Epidermal melanocyte (primary cell): ENCODE measurements at regions not wholly inside any gene's neighbourhood (a gene's known extent, or its start where the extent isn't known, plus 50 kb on each side); places are given as distances from the start of the nearest gene placed in this dataset.
"Not testable (repeated sequence)": the region's sequence is repeated elsewhere in the genome, so short reads cannot be mapped to it uniquely, and the experiment has no call there.

Experiments used
- DNase-seq: peaks from one replicate; pipeline ENCODE4 v3.0.0; 2011; ENCODE audit warnings: low spot score; ENCODE audit not compliant: insufficient read length

DNA sequence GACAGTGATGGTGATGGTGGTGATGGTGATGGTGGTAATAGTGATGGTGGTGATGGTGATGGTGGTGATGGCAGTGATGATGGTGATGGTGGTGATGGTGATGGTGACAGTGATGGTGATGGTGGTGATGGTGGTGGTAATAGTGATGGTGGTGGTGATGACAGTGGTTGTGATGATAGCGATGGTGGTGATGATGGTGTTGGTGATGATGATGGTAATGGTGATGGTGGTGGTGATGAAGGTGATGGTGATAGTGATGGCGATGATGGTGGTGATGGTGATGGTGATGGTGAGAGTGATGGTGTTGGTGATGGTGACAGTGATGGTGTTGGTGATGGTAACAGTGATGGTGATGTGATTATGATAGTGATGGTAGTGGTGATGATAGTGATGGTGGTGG is 94.3 kb downstream of the ASB1 start:
- DNase-seq = no peak

DNA sequence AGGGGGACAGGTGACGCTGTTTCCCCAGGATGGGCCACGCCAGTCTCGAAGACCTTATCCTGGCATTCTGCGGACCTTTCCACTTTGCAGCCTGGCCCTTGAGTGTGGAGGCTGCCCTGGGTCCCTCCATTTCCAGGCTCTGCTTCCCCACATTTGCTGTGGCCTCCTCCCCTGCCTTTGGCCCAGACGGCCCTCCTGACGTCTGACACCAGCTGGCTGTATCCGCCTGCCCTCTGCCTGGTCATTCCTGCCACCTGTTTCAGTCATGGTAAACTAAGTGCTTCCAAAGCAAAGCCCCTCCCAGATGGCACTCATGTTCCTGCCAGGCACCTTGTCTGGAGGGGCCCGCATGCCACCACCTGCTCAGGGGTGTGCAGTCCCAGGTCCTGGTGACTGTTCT is 95.1 kb downstream of the ASB1 start:
- DNase-seq = no peak

DNA sequence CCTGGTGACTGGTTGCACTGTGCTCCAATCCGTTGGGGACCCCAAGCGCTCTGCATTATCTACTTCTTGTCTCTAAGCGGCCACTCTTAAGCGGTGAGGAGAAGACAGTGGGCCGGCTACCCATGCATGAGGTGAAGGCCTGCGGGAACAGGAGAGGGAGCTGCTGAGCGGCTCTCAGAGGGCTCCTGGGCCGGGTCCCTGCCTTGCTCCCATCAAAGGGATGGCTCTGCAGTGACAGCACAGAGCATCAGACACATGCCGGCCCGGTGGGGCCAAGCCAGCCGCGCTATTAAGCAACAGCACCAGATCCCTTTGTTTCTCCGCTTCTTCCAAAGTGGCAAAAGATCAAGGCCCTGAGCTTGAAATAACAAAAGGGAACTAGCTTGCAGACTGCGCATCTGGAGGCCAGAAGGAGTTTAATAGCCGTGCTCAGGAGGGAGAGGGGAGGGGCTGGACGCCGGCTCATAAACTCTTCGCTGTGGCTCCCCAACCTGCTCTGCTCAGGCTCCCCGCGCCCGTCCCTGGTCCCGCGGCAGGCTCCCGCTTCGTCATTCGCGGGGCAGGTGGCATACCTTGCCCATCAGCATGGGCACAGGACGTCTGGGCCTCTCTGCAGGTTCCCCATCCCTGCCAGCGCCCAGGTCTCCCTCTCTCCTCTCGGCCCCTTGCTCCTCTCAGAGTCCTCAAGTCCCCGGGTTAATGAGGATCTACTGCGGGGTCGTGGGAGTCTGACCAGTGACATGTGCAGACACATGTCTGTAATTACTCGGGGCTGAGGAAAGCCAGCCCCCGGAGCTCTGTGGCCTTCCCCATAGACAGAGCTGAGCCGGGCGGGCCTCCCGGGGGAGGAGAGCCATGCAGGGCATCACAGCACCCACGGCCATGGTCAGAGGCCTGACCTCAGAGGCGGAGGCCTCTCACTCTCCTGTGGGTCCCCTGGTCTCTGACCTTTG is 96.7 kb downstream of the ASB1 start:
- peak; percentile 41 for DNase-seq

DNA sequence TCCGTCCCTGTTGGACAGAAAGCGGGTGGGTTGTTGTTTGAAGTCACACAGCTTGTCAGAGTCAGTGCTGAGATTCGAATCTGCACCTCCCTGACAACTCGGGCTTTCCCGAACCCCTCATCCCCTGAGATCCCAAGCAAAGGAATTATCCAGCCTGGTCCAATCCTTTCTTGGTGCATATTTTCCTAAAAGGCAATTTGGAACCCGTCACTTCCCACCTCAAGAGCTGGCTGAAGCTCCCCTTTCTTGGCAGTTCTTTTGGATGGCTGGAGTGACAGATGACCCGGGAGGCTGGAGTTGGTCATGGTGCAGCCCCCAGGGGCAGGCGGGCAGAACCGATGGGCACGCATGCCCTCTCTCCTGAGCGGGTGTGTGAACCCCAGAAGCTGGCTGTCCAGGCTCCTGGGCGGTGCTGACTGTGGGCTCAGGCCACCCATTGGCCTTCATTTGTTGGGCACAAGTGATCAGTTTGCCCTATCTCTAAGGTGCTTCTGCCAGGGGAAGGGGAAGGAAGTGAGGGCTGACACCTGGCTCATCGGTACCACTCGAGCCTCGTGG is 97.8 kb downstream of the ASB1 start:
- no peak for DNase-seq

DNA sequence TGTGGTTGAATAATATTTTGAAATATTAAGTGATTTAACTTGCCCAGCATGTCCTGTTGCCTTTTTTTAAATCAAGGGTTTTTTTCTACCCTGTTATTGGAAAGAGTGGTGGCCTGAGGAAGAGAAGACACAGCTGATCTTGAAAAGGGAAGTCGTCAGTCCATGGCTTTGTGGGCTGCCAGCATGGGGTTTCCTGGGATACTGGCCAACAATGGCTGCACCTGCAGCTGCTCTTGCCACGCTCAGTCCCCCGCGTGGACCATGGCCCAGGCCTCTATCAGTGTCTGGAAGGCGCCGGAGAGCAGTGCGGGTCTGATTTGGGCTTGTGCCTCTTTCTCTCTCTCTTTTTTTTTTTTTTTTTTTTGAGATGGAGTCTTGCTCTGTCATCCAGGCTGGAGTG is 99.3 kb downstream of the ASB1 start:
- DNase-seq = no peak

DNA sequence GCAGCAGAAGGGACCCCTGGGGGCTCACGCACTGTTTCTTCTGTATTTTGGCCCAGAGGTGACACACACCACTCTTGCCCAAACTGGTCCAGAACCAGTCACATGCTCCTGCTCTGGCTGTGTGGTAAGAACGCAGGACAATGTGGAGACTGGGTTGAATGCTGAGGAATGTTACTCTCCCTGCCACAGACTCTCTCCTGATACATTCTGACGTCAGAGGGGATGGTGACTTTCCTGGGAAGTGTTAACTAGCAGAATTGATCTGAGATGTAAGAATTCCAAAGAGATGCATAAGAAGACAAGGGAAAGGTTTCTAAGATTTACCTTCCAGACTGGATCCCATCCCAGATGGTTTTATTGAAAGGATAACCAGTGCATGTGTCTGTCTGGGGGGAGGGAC is 100.8 kb downstream of the ASB1 start:
- no peak for DNase-seq

DNA sequence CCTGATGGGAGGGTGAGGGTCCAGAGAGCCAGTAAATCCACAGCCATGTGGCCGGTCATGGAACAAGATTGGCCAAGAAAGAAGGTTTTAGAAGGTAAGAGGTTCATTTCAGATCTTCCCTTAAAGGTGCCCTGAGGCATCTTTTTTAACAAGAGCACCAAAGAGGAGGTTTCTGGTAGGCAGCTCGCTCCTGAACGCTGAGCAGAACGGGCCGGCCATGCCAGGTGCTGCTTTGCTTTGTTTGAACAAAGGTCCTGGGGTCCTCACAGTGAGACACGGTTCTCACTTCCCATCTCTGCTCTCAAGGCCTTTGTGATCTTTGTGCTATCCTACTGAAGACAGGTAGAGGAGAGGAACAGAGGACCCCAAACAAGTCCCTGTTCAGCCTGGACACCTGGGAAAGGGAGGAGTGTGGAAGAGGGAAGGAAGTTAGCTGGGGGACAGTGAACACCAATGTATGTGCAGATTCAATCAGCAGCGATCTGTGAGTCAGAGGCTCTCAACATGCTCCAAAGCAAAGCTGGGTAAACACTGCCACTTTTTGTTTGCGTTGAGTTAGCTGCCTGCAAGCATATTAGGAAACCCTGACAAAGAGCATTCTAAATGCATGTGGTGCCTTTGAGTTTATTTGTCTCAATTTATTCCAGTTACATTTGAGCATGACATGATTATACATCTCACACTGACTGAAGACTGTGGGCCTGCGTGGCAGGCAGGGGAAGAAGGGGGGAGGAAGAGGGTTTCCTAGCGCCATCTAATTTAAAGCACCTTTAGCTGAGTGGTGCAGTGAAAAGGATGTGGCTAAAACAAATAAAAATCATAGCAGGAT is 102.4 kb downstream of the ASB1 start:
- DNase-seq = peak; percentile 40

DNA sequence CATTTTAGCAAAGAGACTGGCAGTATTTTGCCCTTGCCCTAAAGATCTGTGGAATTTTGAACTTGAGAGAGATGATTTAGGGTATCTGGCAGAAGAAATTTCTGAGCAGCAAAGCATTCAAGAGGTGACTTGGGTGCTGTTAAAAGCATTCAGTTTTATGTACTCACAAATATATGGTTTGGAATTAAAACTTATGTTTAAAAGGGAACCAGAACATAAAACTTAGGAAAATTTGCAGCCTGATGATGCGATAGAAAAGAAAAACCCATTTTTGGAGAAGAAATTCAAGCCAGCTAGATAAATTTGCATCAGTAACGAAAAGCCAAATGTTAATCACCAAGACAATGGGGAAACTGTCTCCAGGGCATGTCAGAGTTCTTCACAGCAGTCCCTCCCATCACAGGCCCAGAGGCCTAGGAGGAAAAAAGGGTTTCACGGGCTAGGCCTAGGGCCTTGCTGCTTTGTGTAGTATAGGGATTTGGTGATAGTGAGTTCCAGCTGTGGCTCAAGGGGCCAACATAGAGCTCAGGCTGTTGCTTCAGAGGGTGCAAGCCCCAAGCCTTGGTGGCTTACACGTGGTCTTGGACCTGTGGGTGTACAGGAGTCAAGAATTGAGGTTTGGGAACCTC is 104.4 kb downstream of the ASB1 start:
- not testable (repeated sequence) for DNase-seq

DNA sequence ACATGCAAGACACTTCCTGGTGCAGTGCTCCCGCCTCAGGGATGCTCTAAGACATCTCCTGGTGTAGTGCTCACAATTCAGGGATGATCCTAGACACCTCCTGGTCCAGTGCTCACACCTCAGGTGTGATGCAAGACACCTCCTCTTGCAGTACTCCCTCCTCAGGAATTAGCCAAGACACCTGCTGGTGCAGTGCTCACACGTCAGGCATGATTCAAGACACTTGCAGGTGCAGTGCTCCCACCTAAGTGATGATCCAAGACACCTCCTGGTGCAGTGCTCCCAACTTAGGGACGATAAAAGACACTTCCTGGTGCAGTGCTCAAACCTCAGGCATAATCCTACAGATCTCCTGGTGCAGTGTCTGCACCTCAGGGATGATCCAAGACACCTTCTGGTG is 117.0 kb downstream of the ASB1 start:
- DNase-seq = not testable (repeated sequence)

DNA sequence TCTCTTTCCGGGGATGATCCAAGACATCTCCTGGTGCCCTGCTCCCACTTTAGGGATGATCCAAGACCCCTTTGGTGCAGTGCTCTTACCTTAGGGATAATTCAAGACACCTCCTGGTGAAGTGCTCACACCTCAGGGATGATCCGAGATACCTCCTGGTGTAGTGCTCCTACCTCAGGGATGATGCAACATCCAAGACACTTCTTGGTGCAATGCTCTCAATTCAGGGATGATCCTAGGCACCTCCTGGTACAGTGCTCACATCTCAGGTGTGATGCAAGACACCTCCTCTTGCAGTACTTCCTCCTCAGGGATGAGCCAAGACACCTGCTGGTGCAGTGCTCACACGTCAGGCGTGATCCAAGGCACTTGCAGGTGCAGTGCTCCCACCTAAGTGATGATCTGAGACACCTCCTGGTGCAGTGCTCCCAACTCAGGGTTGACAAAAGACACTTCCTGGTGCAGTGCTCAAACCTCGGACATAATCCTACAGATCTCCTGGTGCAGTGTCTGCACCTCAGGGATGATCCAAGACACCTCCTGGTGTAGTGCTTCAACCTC is 122.3 kb downstream of the ASB1 start:
- DNase-seq = no peak

DNA sequence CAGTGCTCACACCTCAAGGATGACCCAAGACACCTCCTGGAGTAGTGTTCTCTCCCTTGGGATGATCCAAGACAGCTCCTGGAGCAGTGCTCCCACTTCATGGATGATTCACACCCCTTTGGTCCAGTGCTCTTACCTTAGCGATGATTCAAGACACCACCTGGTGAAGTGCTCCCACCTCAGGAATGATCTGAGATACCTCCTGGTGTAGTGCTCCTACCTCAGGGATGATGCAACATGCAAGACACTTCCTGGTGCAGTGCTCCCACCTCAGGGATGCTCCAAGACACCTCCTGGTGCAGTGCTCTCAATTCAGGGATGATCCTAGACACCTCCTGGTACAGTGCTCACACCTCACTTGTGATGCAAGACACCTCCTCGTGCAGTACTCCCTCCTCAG is 123.1 kb downstream of the ASB1 start:
- no peak for DNase-seq

DNA sequence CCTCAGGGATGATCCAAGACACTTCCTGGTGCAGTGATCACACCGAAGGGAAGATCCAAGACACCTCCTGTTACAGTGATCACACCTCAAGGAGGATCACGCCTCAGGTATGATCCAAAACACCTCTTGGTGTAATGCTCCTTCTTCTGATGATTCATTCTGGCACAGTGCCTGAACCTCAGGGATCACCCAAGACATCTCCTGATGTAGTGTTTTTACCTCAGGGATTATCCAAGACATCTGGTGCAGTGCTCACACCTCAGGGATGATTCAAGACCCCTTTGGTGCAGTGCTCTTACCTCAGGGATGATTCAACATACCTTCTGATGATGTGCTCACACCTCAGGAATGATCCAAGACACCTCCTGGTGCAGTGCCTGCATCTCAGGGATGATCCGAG is 124.4 kb downstream of the ASB1 start:
- no peak for DNase-seq

DNA sequence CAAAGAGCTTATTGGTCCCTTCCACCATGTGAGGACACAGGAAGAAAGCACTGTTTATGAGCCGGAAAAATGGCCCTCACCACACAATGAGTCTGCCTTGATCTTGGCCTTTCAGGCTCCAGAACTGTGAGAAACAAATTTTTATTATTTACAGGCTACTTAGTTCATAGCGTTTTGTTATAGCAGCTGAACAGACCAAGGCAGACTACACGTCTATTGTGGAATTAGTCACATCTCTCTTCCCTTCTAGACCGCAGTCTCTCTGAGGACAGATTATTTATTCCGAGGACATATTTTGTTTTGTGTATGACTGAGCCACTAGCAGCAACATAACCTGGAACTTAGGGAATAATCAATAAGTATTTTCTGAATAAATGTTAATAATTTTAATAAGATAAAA is 125.5 kb downstream of the ASB1 start:
- no peak for DNase-seq

DNA sequence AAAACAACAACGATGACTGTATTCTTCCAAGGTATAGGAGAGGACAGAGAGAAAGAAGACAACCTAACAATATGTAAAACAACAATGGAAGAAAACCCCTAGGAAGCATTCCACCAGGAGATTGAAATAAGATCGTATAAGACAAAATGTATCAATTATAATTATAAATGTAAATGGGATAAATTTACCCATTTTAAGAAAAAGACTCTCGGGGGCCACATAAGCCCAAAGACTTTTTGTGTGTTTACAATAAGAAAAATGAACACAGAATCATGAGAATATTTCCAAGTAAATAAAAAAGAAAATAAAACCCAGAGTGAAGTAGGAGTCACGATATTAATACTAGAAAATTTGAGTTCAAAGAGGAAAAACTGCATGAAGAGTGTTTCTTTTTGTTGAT is 126.4 kb downstream of the ASB1 start:
- DNase-seq = no peak

DNA sequence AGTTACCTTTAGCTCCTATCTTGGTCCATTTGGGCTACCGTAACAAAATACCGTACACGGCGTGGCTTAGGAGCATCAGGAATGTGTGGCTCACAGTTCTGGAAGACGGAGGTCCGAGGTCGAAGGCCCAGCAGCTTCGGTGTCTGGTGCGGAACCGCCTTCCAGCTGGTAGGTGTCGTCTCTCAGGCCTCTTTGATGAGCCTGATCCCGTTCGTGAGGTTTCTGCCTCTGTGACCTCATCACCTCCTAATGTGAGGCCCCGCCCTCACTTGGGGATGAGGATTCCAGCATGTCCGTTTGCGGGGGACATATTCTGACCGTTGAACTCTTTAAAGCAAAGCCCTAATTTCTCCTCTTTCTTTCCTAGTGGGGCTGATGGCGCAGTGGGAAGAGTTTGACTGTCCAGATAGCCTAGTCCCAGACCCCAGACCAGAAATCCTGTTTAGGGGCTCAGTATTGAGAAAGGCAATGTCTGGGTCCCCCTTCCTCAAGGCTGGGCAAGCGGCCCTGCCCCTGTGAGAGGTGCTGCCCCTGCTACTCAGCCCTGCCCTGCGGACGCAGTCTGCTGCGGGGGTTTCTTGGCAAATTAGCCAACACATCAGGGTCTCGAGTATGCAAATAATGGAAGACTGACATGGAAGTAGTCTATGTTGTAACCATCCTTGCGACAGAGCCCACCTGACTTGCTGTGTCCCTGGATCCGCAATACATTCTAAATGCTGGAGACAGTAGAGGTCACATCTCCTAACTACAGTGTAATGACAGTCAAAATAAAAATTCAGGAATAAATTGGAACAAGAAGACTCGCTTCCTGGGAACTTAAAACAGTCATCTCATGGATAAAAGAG is 128.0 kb downstream of the ASB1 start:
- no peak for DNase-seq

DNA sequence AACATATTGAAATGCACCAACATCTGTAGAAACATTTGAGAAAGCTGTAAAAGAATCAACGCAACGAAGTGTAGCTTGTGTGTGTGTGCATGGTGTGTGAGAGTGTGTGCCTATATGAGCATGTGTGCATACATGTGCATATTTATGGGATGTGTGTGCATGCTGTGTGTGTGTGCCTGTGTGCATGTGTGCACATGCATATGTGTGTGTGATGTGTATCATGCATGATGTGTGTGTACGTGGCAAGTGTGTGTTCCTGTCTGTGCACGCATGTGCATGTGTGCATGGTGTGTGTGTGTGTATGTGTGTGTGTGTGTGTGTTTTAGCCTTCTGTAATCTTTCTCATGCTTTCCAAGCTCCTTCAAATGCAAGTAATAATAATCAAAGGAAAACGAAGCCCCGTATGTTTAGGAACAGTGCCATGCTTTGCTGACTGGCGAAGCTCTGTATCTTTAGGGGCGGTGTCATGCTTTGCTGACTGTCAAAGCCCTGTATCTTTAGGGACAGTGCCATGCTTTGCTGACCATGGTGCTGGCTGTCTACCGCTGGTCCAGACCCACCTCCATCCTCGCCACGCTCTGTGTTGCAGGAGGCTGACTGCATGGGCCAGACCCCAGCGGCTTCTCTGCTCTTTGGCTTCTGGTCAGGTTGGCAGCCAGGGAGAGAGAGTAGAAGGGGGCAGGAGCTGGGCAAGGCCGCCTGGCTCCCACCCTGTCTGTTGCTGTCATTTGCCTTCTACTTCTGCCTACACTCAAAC is 129.2 kb downstream of the ASB1 start:
- no peak for DNase-seq

DNA sequence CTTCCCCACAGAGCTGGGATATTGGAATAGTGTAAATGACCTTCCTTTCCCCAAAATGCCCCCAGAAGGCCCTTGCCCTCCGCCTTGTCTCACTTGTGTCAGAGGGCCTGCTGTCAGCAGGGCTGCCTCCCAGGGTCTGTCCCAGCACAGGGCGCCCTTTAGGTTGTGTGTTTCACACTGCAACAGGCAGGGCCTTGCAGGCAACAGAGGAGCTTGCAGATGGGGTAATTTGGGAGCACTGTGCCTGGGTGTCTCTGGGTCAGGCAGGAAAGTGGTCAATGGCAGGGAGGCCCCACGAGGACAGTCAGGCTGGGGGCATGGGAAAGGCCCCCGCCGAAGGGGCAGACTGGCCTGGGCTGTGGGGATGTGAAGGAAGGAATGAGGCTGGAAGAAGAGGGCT is 130.7 kb downstream of the ASB1 start:
- no peak for DNase-seq

DNA sequence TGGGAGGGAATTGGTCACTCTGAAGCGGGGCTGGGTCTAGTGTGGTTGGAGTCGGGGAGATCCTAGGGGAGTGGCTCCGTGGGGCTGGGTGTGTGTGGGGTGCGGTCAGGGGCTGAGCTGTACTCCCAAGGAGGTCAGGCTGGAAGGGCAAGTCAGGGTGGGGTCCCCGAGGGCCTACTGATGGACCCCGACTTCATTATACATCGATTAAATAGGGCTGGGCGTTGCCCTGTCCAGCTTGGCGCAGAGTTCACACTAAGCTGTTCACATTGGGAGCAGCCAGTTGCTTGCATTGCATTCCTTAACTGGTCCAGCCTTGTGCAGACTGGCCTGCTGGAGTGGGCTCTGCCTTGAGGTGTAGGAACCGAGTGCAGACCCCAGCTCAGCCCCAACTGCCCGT is 131.2 kb downstream of the ASB1 start:
- DNase-seq = no peak

DNA sequence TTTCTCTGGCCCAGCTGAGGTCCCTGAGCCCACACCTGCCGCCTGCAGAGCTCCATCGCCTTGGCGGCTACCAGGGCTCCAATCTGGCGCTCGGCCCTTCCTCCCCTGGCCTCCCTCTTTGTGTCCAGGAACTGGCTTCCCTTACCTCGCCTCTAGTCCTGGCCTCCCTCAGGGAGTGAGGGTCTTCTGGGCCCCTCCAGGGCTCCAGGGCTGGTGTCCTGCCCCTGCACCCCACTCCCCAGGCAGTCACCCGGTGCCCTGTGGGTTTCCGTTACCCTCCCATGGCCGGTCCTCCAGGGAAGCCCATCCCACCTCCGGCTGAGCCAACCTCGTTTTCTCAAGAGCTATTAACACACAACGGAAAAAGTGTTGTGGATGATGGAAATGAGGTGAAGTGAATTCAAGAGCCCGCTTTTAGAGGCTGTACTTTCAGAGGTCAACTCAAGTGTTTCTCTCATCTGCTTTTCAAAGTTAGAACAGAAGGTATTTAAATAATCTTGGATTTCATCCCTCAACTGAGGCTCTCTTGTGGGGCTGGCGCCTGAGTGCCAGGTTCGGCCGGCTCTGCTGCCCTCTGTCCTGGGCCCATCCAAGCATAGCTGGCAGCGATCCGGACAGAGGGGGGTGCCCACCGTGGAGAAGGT is 131.9 kb downstream of the ASB1 start:
- no peak for DNase-seq
